GM23248 (cell line): ENCODE measurements at regions not wholly inside any gene's neighbourhood (a gene's known extent, or its start where the extent isn't known, plus 50 kb on each side); places are given as distances from the start of the nearest gene placed in this dataset.

Experiments used
- EZH2 ChIP-seq: fragments of 200-600 bp; sonication (generic); IDR thresholded peaks from 2 replicates; pipeline ENCODE4 v1.6.1; 2018; ENCODE audit warnings: antibody characterized with exemption, mild to moderate bottlenecking; ENCODE audit not compliant: insufficient read depth, poor library complexity, severe bottlenecking
- EZH2phosphoT487 ChIP-seq: fragments of 200-600 bp; sonication (generic); IDR thresholded peaks from 2 replicates; pipeline ENCODE4 v1.6.1; 2018; ENCODE audit warnings: antibody characterized with exemption, moderate library complexity, mild to moderate bottlenecking, low read depth; ENCODE audit not compliant: insufficient read depth

DNA sequence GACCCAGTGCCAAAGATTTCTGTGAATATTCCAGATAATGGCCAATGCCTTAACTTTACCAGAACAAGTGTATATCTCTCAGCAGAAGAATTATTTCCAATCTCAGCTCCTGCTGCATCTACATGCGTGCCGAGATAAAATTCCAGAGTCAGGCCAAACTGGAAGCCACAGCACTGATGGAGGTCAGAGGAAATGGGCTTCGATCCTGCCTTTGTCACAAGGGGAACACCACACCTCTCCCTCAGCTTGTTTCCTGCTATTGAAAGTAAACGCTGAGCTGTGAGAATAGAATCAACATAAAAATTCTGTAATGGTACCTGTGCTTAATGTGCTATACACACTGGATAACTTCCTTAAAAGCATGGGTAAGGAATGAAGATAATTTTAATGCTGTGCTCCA, 255.5 kb downstream of the NEBL start:
- no peak for TF ChIP-seq EZH2
- TF ChIP-seq EZH2phosphoT487 = no peak
